Lower leg skin (tissue), 4 donors: ENCODE measurements at regions not wholly inside any gene's neighbourhood (a gene's known extent, or its start where the extent isn't known, plus 50 kb on each side); places are given as distances from the start of the nearest gene placed in this dataset.

Source experiments
- DNase-seq, 2 donors: peaks; one replicate each; pipeline ENCODE4 v3.0.0-alpha.2; 2019; ENCODE audit warnings: low spot score in 2 of 2
- H3K4me3 ChIP-seq: fragments of 200-600 bp; sonication (generic); 2 replicates; pipeline ENCODE4 v1.5.1; 2017; ENCODE audit warnings: mild to moderate bottlenecking, low read depth; ENCODE audit not compliant: poor library complexity, severe bottlenecking
- CTCF ChIP-seq, 3 donors: fragments of 450-650 bp; IDR thresholded peaks; one replicate each; pipeline ENCODE4 v1.5.1; 2016; ENCODE audit warnings: antibody characterized with exemption in 3 of 3, mild to moderate bottlenecking in 3 of 3, moderate library complexity in 2 of 3
- POLR2A ChIP-seq, 2 donors: fragments of 450-650 bp; IDR thresholded peaks; one replicate each; pipeline ENCODE4 v1.6.1; 2016 to 2017; ENCODE audit warnings: antibody characterized with exemption in 2 of 2, mild to moderate bottlenecking in 1 of 2, moderate library complexity in 1 of 2
- WGBS, 2 donors: methylation state at CpG; one replicate each; pipeline ENCODE4 v1.1.5; 2018; 5-methylcytosine and 5-hydroxymethylcytosine counted together
- intact Hi-C: fragments of 100-400 bp; cut with DNase I; formaldehyde crosslinking; loops from one replicate; pipeline ENCODE4 v1.15.0; 2023; ENCODE audit warnings: low total_unique reads

DNA sequence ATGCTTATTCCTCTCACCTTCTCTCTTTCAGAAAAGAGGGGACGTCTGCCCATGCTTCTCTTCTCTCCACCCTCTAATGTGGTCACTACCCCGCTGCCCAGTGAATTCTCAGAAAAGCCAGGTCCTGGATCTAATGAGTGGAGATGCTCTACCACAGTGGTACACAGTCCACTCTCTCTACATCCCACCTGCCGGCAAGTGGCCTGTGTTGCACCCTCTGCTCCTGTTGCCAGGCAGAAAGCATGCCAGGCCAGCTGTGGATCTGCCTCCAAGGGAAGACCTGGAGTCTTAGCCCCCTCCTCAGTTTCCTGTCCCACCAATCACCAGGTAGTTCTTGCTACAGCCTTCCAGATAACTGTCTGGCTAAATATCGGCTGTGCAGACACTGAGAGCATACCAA, 71.2 kb upstream of the SPDL1 start:
- WGBS, 2 donors = 77 to 85% methylated on average over 4 of the region's 4 CpGs
- TF ChIP-seq CTCF (IDR thresholded peaks at IDR 0.05) (no peak), POLR2A (IDR thresholded peaks at IDR 0.05) (no peak)
- no peak overlapping the region for H3K4me3 ChIP-seq
- DNase-seq = no peak
- intact Hi-C loops = no loop called here

GRCh38 chr5:169511708-169512107, 71.9 kb upstream of the SPDL1 start:
- DNase-seq = no peak
- no peak overlapping the region for H3K4me3 ChIP-seq
- TF ChIP-seq POLR2A (IDR thresholded peaks at IDR 0.05) (no peak), CTCF (IDR thresholded peaks at IDR 0.05) (no peak)
- intact Hi-C loops = no loop called here
- WGBS, 2 donors = 45 to 55% methylated on average over 3 of the region's 3 CpGs

DNA sequence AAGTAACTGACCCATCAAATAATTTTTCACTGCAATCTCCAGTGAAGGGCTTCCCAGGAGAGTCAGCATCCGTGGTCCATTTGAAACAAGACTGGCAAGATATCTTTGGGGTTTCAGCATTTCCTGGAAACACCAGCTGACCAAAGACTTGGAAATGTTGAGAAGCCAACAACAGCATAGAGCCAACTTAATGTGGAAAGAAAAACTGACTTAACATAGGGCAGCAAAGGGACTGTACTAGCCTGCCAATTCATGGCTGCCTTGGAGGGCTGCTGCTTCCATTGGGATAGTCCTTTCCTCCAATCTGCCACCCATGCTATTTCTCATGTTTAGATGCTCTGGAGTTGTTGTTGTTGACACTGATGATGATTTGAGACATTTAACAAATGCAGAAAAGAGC, 76.5 kb upstream of the SPDL1 start:
- TF ChIP-seq POLR2A (IDR thresholded peaks at IDR 0.05) = no peak
- TF ChIP-seq CTCF (IDR thresholded peaks at IDR 0.05) = no peak
- DNase-seq = no peak
- no peak overlapping the region for H3K4me3 ChIP-seq
- 62 to 67% methylated on average over 1 of the region's 1 CpG for WGBS, 2 donors
- intact Hi-C loops = no loop called here

DNA sequence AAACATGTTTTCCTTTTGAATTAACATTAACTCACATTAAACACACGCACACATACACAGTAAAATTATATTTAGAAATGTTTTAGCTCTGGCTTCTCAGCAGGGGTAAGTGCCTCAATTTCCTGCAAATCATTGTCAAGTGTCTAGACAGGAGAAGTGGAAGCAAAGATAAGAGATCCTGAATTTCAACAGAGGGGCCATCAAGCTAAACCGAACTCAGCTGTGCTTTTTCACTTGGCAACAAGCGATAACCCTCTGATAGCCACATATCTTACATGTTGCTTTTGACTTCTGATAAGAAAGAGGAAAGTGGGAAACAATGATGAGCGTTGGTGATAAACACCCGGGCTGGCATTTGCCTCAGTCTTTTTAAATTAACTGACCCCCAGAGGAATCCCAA, 79.7 kb upstream of the SPDL1 start:
- intact Hi-C loops = no loop called here
- DNase-seq = no peak
- H3K4me3 ChIP-seq = no peak overlapping the region
- 72 to 73% methylated on average over 5 of the region's 5 CpGs for WGBS, 2 donors
- TF ChIP-seq CTCF (IDR thresholded peaks at IDR 0.05) = no peak
- no peak for TF ChIP-seq POLR2A (IDR thresholded peaks at IDR 0.05)

- DNase-seq = no peak
- intact Hi-C loops = no loop called here
- H3K4me3 ChIP-seq = no peak overlapping the region
- no peak for TF ChIP-seq CTCF (IDR thresholded peaks at IDR 0.05)
- no peak for TF ChIP-seq POLR2A (IDR thresholded peaks at IDR 0.05)
- 53 to 55% methylated on average over 2 of the region's 2 CpGs for WGBS, 2 donors
These were observed 83.5 kb upstream of the SPDL1 start for GRCh38 chr5:169499990-169500505.

DNA sequence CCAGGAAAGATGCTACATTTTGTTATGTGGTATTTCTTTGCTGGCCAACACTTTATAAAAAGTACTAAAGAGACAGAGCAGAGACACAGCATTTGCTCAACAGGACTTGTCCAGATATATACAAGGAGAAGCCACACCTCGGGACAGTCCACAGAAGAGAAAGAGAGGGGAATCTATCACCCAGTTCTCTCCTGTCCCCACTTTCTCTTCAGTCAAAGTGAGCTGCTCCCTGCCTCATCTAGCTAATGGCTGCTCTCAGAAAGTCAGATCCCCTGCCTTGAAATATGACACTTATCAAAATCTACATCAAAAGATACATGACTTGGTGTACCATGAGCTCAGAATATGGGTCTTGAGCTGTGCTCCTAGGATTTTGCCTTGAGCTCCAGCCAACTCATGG, 86.7 kb upstream of the SPDL1 start:
- 63 to 82% methylated on average over 1 of the region's 1 CpG for WGBS, 2 donors
- no peak for DNase-seq
- H3K4me3 ChIP-seq = no peak overlapping the region
- intact Hi-C loops = no loop called here
- no peak for TF ChIP-seq CTCF (IDR thresholded peaks at IDR 0.05)
- no peak for TF ChIP-seq POLR2A (IDR thresholded peaks at IDR 0.05)
